GM12873 (cell line): ENCODE measurements at regions not wholly inside any gene's neighbourhood (a gene's known extent, or its start where the extent isn't known, plus 50 kb on each side); places are given as distances from the start of the nearest gene placed in this dataset.

Source experiments
- TF ChIP-seq, protein P1 (sequence below): IDR thresholded peaks from 2 replicates; pipeline ENCODE4 v1.5.1; 2012; ENCODE audit warnings: low read depth, mild to moderate bottlenecking, moderate library complexity, low read length, control low read depth; ENCODE audit not compliant: insufficient read depth; ENCODE audit errors: missing control alignments

DNA sequence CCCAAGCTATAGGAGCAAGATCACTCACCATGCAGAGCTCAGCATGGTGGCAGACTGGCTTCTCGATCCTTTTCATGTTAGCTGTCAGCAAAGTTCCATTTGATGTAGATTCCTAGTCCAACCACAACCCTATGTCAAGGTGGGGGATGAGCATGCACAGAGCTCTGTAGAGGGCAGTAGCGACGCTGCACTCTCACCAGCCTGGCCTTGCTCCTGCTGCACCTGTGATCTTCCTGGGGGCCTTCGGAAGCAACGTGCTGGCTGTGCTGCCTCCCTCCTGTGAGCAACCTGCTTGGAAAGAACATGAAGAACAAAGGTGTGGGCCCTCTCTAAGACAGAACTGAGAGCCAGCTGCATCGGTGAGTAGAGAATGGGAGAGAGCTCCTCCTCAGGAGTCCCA is 479.4 kb upstream of the MYT1L start:
- TF ChIP-seq, protein P1, sequence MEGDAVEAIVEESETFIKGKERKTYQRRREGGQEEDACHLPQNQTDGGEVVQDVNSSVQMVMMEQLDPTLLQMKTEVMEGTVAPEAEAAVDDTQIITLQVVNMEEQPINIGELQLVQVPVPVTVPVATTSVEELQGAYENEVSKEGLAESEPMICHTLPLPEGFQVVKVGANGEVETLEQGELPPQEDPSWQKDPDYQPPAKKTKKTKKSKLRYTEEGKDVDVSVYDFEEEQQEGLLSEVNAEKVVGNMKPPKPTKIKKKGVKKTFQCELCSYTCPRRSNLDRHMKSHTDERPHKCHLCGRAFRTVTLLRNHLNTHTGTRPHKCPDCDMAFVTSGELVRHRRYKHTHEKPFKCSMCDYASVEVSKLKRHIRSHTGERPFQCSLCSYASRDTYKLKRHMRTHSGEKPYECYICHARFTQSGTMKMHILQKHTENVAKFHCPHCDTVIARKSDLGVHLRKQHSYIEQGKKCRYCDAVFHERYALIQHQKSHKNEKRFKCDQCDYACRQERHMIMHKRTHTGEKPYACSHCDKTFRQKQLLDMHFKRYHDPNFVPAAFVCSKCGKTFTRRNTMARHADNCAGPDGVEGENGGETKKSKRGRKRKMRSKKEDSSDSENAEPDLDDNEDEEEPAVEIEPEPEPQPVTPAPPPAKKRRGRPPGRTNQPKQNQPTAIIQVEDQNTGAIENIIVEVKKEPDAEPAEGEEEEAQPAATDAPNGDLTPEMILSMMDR, result no peak

DNA sequence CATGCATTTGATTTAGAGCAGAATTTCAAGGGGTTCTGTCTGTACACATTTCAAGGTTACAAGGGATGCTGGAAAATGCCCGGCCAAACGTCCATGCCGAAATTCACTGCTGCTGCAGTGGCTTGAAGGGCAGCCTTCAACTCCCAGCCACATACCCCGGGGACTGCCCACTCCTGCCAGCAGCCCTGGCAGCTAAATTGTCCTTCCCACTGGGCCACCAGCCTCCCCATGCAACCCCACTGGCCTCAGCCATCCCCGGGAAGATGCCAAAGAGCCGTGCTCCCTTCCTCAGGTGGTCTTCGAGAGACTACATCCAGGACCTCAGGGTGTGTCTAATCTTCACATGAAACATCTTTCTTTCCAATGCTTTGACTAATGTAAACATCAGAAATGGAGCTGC is 478.7 kb upstream of the MYT1L start:
- TF ChIP-seq, protein P1, result no peak

DNA sequence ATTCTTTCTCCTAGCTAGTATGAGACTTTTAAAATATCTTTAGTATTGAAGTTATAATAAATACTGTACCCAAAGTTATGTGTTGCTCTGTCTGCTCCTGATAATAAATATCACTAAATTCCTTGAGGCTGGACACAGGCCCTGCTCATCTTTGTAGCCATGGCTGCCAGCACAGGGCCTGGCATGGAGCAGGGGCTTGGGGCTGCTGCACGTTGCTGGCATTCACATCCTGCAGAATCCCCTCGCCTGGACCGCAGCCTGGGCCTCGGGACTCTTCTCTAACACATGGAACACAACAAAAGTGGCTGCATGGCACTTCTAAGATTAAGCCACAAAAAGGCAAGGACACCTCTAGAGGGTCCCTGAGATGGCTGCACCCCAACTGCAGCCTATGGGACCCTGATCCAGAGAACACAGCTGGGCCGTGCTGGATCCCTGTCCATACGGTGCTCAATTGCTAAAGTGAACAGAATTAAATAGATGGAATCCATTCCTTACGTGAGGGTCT is 477.5 kb upstream of the MYT1L start:
- TF ChIP-seq, protein P1, result no peak

DNA sequence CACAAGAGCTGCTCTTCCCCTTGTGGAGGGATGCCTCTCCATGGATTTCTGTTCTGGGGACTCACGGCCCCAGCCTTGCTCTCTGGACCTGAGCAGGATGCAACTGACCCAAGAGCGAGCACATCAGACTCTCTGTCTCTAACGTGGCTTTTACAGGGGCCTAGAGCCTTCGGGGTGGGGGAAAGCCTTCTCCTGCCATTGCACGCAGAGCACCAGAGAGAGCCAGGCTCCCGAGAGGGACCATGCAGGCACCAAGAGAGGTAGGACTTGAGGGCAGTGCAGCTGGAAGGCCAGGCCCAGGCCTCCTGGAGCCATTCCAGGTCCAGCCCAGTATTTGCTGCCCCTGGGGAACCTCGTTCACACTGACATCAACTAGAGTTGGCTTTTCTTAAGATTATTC is 475.6 kb upstream of the MYT1L start:
- TF ChIP-seq, protein P1, result no peak

DNA sequence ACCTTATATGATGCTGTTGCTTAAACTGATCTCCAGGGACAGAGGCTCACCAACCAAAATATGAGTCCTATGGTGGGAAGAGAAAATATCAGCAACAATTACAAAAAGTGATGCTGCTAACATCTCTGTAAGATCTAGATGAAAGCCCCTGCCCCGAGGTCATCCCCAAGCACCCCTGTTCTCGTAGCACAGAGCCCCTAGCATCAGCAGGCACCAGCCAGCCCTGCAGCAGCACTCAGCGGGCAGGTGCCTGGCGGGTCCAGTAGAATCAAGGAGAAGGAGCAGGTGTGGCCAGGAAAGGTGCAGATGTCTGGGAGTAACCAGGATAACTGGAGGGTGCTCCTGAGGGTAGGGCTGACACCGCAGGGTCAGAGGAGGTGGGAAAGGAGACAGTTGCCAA is 474.2 kb upstream of the MYT1L start:
- TF ChIP-seq, protein P1, result no peak

DNA sequence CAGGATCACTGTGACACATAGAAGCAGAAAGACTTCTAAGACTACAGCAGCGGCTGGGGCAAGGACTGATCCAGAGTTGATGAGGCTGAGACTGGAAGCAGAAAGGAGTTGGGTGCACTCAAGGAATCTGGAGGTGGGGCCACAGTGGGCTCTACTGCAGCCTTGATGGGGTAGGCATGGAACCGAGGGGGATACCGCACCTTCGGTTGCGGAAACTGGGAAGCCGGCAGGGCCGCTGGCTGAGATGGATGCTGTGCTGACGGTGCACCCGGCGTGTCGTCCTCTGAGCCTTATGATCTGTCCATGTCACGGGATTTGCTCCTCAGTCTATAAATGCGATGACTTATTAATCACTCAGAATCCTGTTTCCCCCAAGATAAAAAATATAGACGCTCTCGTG is 473.5 kb upstream of the MYT1L start:
- TF ChIP-seq, protein P1, result no peak

DNA sequence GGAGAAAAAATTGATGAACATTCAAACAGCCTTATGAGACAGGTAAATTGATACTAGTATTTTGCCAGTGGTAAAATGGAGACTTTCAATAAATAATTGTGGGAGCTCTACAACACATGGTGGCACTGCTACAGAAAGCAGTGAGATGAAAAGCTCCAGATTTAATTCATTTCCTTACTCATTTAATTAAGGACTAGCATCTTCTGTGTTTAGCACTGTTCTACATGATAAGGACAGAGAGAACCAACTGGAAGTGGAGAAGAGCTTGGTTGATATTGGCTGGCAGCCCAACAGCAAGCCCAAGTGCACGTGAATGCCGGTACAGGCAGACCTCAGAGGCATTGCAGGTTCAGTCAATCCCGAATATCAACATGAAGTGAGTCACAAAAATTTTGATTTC is 470.4 kb upstream of the MYT1L start:
- TF ChIP-seq, protein P1, result no peak
